Posterior vena cava (tissue), 2 donors: ENCODE measurements at regions not wholly inside any gene's neighbourhood (a gene's known extent, or its start where the extent isn't known, plus 50 kb on each side); places are given as distances from the start of the nearest gene placed in this dataset.

Experiments used
- DNase-seq: peaks from one replicate; pipeline ENCODE4 v3.0.0-alpha.2; 2020; ENCODE audit warnings: low spot score
- intact Hi-C, 2 donors: fragments of 100-400 bp; cut with DNase I; formaldehyde crosslinking; loops; one replicate each; pipeline versions ENCODE4 v1.14.1 to v1.14.2; 2022 to 2023
- donor health status: DM: yes; HTN: yes; CAD: no.
- donor health status: DM: yes; HTN: yes; CAD: no.

GRCh38 chr20:62544505-62545055, 68.8 kb upstream of the GATA5 start:
- intact Hi-C loops, result no loop called here
- DNase-seq, result no peak

- DNase-seq, result no peak
- intact Hi-C loops, result no loop called here
These were observed 69.5 kb upstream of the GATA5 start for GRCh38 chr20:62545271-62545670.

- DNase-seq, result no peak
- intact Hi-C loops, result loop anchor here in 1 of 2 donors (1.0 kb wide), 1 partner anchor 127 kb away; no protein-coding TSS in a partner anchor
These were observed 70.2 kb upstream of the GATA5 start for GRCh38 chr20:62545901-62546525.

GRCh38 chr20:62546606-62547005, 70.8 kb upstream of the GATA5 start:
- intact Hi-C loops, result loop anchor here in 1 of 2 donors (1.0 kb wide), 1 partner anchor 127 kb away; no protein-coding TSS in a partner anchor
- DNase-seq, result no peak

GRCh38 chr20:62547364-62547763, 71.6 kb upstream of the GATA5 start:
- intact Hi-C loops, result no loop called here
- no peak for DNase-seq

GRCh38 chr20:62548471-62548870, 72.7 kb upstream of the GATA5 start:
- no peak for DNase-seq
- intact Hi-C loops, result no loop called here

GRCh38 chr20:62549029-62549428, 73.2 kb upstream of the GATA5 start:
- intact Hi-C loops, result no loop called here
- no peak for DNase-seq

GRCh38 chr20:62549499-62550086, 73.8 kb upstream of the GATA5 start:
- no peak for DNase-seq
- intact Hi-C loops, result no loop called here

GRCh38 chr20:62550087-62550632, 74.4 kb upstream of the GATA5 start:
- no peak for DNase-seq
- intact Hi-C loops, result no loop called here

- intact Hi-C loops, result no loop called here
These were observed 75.9 kb upstream of the GATA5 start for GRCh38 chr20:62551407-62552323.

GRCh38 chr20:62552613-62553012, 76.8 kb upstream of the GATA5 start:
- intact Hi-C loops, result no loop called here
- DNase-seq, result no peak

More at GRCh38 chr20:62551407-62552323, 75.9 kb upstream of the GATA5 start:
- DNase-seq, result no peak

GRCh38 chr20:62553136-62553837, 77.5 kb upstream of the GATA5 start:
- no peak for DNase-seq
- intact Hi-C loops, result no loop called here

GRCh38 chr20:62553838-62554161, 78.0 kb upstream of the GATA5 start:
- intact Hi-C loops, result no loop called here
- DNase-seq, result no peak

- intact Hi-C loops, result no loop called here
- no peak for DNase-seq
These were observed 78.6 kb upstream of the GATA5 start for GRCh38 chr20:62554214-62554897.

GRCh38 chr20:62554898-62555641, 79.3 kb upstream of the GATA5 start:
- intact Hi-C loops, result no loop called here
- DNase-seq, result no peak

- intact Hi-C loops, result loop anchor here in 1 of 2 donors (1.0 kb wide), 1 partner anchor 22 kb away; no protein-coding TSS in a partner anchor
- DNase-seq, result no peak
These were observed 80.0 kb upstream of the GATA5 start for GRCh38 chr20:62555642-62556420.

- intact Hi-C loops, result no loop called here
- no peak for DNase-seq
These were observed 81.7 kb upstream of the GATA5 start for GRCh38 chr20:62557462-62557861.
